Activated CD4-positive, alpha-beta T cell treated with anti-CD3 and anti-CD28 coated beads, Interleukin-10, Interleukin-2, amounts not matched to agents 100 ng/mL and 50 ng/mL, durations not matched to agents 16 hours and 8 hours (primary cell): ENCODE measurements at regions not wholly inside any gene's neighbourhood (a gene's known extent, or its start where the extent isn't known, plus 50 kb on each side); places are given as distances from the start of the nearest gene placed in this dataset.
"Not testable (repeated sequence)": the region's sequence is repeated elsewhere in the genome, so short reads cannot be mapped to it uniquely, and the experiment has no call there.

Experiments used
- DNase-seq: peaks from one replicate; pipeline ENCODE4 v3.0.0-alpha.2; 2020

DNA sequence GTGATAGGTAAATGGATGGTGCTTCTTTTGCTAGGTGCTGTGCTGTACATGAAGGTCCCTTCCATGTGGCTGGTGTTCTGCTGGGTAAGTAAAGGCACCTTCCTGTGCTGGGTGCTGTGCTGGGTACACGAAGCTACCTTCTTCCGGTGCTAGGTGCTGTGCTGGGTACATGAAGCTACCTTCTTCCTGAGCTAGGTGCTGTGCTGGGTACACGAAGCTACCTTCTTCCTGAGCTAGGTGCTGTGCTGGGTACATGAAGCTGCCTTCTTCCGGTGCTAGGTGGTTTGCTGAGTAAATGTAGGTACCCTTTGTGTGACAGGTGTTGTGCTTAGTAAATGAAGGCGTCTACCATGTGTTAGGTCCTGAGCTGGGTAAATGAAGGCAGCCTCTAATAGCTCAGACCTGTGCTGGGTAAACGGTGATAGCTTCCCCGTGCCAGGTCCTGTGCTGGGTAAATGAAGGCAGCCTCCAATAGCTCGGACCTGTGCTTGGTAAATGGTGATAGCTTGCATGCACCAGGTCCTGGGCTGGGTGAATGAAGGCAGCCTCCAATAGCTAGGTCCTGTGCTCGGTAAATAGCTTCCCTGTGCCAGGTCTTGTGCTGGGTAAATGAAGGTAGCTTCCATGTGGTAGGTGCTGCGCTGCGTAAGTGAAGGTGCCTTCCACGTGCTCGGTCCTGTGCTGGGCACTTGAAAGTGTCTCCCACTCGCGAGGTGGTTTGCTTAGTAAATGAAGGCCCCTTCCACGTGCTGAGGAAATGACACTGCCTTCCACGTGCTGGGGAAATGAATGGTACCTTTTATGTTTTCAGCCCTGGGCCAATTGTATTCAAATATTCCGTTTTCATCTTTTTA lies 115.5 kb downstream of the ERMARD start:
- no peak for DNase-seq

DNA sequence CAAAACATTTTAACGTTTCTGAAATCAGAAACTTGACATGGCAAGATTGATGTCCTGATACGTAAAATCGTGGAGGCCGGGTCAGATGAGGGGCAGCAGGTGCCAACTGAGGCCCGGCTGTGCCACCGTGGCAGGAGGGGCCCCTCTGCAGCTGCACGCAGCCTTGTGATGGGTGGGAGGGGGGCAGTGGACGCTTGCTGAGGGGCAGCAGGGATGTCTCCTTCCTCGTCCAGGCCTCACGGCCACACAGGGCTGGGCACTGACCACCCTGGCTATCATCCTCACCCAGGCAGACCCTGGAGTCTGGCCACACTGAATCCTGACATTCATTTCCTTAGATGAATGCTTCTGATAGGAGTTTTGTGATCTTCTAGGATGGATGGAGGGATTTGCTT lies 114.7 kb downstream of the ERMARD start:
- no peak for DNase-seq

DNA sequence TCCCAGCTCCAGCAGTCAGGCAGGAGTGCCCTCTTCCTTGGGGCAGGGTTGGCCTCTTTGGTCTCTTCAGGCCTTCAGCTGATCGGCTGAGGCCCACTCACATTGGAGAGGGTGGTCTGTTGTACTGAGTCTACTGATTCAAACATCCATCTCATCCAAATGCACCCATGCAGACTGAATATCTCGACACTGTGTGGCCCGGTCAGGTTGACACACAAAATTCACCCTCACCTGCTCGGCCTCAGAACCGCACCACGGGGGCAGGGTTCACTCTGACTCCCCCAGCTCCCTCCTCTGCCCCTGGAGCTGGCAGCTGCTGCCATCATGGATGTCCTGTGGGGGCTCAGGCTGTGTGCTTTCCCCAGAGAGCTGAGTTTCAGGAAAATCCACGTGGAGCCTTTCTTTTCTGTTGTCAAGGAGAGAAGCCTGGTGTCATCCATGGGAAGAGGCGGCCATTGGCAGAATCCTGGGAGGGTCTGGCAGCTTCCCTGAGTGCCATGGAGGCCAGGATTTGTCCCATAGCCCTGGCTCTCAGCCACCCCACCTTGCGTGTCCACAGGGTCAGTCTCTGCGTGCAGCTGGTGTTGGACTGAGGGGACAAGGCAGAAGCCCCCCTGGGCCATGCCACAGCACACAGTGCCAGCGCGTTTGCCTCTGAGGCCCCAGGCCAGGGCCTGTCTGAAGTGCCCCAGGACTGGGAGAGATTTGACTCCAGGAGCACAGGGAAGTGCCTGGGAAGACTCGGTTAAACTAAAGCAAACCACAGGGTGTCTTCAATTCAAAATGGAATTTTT lies 114.1 kb downstream of the ERMARD start:
- DNase-seq = no peak

DNA sequence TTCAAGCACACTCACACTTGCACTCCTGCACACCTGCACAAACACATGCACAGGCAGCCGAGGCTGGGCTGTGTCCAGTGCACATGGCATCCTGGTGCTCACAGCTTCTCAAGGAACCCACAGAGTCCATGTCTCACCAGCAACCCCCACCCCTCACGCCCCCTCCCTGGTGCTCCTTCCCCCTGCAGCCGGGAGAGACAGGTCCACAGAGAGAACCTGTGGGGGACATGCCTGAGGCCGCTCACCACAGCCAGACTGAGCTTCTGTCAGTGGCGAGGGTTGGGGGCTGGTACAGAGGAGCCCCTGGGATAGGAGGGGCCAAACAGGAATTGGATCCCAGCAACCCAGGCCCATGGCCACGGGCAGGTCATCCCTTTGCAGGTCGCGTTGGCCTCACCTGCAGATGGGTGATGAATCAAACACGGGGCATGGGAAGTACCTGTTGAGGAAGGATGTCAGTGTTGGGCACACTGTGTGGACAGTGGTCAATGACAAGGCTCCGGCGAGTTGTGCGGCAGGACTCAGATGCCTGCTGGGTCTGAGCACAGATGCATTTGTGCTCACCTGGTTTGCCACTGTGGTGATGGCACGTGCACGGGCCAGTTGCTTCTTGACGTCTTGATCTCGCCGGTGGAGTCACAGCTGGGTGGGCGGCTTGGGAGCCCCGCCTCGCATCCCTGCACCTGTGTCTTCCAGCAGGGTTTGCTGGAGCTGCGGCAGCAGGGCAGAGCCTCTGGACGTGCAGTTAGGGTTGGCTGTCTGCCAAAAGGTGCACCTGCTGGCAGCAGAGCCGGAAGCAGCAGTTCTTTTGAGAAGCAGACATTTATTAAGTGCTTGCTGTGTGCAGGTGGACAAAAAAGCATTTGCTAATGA lies 113.0 kb downstream of the ERMARD start:
- no peak for DNase-seq

DNA sequence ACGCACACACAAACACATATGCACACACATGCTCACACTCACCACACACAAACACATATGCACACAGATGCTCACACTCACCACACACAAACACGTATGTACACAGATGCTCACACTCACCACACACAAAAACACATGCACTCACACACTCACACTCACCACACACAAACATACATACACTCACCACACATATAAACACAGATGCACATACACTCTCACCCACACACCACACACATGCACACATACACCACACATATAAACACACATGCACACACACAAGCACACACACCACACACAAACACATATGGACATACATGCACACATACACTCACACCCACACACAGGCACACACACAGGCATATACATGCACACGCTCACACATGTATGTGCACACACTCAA lies 112.3 kb downstream of the ERMARD start:
- DNase-seq = no peak

DNA sequence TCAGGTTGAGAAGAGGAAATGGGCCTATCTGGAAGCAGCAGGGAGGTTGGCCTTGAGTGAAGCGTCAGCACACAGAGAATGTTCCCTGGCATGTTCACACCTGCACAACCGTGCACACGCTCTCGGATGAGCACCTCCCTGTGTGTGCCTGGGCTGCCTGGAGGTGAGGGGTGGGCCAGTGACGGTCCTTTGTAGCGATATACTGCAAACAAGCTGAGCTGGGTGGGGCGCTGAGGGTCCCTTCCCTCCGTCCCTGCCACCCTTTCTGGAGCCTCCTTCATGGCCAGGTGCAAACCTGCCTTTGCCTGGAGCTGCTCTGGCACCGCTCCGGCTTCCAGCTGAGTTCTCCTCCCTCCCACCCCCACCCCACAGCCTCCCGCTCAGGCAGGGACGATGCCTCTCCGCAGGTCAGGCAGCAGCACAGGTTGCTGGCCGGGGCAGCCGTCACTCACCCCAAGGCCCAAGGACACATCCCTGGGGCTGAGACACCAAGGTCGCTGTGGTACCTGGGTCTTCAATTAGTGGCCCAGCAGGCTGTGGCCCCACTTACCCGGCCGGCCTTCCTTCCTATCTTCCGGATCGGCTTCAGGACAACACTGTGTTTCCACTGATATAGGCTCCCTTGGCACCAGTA lies 111.6 kb downstream of the ERMARD start:
- DNase-seq = no peak

DNA sequence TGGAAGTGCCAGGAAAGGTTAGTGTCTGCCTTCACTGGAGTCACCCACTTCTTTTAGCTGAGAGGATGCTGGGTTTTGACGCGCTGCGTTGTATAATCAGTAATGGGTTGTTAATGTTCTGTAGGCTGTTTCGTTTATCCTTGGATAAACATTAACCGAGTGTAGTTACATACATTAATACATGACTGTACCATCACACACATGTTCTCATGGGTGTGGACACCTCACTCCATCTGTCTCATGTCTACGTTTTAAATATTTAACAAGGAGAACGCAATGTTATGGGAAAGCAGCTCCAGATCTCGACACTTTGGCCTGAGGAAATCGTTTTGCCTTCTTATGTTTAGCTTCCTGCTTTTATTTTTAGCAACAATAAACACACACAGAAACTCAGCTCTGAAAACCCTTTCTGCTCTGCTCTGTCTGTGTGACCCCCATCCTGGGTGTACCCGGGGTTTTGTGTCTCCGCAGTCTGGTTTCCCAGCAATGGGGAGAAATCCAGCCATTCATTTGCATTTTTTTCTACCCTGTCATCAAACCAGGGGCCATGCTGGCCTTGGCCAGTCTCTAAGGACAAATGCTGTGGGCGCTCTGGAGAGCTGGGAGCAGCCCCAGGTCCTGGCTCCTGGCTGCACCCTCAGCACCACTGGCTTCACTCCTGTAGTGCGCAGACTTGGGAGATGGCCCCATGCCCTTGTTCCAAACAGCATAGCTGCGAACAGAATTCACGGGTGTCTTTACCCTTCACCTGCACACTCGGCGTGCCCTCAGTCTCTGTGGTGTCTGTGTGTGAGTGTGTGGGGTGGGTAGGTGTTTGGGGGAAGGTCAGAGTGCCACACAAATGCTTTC lies 110.8 kb downstream of the ERMARD start:
- DNase-seq = no peak

DNA sequence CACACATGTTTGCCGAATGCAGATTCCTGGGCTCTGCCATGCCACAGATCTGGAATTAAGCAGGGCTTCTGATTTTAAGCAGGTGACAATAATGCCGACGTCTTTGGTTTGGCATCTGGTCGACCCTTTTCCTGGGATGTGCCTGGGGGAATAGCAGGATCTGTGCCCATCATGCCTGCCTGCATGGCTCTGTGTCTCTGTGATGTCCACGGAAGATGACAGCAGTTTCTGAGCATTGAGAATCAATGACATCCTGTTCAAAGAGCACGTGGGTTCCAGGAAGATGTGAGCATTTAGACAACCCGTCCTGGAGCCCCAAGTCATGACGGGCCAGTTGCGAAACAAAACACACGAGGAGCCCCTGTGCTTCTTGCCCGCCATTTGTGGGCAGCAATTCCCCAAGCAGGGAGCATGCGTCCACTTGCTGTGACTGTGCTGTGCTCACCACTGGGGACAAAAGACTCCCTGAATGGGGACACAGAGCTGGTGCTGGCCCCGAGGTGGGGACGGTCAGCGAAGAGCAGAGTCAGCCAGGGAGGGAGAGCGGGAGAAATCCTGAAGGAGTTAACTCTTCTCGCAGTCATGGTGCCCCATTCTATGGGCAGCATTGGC lies 110.1 kb downstream of the ERMARD start:
- no peak for DNase-seq

DNA sequence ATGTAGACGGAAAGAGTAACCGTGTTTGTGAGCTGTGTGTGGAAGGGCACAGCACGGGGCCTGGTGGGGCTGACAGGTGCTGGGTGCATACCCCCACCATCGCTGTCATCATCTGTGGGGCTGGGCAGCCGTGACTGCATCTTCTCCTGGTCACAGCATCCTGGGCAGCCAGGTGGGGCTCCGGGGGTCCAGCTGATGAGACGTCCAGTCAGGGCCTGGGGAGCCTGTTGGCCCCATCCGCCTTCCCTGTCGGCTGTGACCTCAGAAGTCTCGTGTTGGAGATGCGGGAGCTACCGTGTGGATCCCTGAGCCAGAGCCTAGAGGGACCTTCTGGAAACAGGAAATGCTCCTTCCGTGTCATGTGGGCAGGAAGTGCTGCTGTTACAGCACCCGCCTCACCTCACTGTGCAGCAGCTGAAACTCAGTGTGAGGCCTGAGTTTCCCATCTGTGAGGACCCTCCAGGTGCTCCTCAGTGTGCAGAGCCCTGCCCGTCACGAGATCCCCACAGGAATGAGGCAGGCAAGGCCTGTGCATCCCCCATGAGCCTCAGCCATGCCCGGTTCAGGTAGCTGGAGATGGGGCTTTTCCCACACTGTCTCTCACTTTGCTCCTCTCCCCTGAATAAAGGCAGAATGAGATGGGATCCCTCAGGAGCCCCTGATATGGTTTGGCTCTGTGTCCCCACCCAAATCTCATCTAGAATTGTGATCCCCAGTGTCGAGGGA lies 108.7 kb downstream of the ERMARD start:
- DNase-seq = no peak

DNA sequence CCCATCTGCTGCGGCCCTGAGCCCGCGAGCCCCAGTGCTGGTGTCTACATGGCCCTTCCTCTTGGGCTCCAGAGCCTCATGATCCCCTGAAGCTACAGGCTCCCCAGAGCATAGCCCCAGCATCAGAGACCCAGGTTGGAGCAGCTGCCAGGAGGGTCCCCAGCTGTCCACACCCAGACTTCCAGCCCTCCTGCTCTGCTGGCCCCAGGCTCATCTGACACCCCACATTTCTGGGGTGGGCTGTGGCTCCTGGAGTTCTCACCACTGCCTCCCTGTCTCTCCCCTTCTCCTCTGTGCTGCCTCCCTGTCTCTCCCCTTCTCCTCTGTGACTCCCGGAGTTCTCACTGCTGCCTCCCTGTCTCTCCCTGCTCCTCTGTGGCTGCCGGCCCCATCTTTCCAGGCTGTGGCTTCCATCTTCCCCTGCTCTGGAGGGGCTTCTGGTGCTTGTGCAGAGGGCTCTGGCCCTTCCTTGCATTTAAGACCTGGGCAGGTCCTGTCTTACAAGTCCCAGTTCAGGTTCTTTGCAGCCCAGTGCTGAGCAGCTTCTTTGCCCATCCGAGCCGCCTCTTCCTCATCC lies 108.1 kb downstream of the ERMARD start:
- DNase-seq = no peak

DNA sequence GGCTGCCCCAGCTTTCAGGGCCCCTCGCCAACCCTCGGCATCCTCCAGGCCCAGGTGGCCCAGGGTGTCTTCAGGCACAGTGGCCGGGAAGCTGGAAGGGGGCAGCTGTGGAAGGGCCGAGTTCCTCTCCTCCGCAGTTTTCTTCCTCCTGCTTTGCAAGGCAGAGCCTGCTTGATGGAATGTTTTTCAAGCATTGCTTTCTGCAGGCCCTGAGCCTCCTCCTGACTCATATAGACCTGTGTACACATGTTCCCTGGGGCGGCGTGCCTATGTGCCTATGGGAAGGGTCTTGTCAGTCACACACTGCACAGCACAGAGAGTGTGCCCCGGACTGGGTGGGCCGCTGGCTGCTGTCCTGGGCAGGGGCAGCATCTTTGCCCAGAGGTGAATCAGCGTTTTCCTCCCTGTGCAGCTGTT lies 107.5 kb downstream of the ERMARD start:
- no peak for DNase-seq

DNA sequence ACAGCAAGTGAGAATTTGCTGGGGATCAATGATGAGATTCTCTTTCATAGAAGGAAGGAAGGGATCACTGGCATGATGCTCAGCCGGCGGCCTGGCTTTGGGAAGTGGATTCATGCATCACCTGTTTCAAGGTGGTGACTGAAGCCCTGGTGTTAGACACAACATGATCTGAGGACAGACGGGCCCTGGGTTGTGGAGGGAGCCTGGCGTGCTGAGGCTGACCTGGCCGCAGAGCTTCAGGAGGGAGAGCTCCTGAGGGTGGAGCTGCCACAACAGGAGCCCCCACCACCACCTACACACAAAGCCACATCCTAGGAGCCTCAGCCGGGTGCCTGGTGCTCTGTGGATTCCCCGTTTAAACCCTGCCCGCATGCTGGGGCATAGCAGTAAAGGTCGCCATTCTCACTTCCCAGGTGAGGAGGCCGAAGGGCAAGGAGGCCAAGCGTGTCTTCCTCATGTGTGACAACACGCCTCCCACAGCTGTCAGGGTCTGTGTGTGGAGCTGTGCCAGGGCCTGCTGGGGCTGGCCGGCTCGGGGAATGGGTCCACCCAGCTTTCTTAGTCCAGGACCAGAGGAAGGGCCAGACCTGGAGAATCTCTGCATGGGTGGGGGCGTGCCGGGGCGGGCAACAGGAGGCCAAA lies 107.0 kb downstream of the ERMARD start:
- no peak for DNase-seq

DNA sequence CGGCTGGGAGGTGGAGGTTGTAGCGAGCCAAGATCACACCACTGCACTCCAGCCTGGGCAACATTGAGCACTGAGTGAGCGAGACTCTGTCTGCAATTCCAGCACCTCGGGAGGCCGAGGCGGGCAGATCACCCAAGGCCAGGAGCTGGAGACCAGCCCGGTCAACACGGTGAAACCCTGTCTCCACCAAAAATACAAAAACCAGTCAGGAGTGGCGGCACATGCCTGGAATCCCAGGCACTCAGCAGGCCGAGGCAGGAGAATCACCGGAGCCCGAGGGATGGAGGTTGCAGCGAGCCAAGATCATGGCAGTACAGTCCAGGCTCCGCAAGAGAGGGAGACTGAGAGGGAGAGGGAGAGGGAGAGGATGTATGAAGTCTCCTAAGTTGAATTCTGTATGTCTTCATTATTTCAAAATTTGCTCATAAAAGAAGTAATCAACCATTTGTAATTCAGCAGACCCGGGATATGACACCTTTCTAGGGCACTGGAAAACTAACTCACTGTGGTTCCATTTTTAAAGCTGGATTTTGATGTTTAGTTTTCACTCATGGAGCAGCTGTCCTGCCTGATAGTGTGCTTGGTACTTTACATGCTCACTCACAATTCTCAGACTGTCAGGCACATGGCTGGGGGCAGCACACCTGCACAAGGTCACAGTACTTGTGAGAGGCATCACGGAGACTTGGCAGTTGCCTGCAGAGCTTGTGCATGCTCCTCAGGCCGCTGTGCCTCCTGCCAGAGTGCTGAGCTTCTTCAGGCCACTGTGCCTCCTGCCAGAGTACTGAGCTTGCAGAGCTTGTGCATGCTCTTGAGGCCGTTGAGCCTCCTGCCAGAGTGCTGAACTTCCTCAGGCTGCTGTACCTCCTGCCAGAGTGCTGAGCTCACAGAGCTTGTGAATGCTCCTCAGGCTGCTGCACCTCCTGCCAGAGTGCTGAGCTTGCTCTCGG lies 106.2 kb downstream of the ERMARD start:
- DNase-seq = no peak

DNA sequence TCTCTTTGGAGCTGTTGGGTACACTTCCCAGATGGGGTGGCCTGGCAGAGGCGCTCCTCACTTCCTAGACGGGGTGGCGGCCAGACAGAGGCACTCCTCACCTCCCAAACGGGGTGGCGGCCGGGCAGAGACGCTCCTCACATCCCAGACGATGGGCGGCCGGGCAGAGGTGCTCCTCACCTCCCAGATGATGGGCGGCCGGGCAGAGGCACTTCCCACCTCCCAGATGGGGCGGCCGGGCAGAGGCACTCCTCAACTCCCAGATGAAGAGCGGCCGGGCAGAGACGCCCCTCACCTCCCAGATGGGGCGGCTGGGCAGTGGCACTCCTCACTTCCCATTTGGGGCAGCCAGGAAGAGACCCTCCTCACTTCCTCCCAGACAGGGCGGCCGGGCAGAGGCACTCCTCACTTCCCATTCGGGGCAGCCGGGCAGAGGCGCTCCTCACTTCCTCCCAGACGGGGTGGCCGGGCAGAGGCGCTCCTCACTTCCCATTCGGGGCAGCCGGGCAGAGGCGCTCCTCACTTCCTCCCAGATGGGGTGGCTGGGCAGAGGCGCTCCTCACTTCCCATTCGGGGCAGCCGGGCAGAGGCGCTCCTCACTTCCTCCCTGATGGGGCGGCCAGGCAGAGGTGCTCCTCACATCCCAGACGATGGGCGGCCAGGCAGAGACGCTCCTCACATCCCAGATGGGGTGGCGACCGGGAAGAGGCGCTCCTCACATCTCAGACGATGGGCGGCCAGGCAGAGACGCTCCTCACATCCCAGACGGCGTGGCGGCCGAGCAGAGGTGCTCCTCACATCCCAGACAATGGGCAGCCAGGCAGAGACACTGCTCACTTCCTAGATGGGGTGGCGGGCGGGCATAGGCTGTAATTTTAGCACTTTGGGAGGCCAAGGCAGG lies 105.3 kb downstream of the ERMARD start:
- not testable (repeated sequence) for DNase-seq

DNA sequence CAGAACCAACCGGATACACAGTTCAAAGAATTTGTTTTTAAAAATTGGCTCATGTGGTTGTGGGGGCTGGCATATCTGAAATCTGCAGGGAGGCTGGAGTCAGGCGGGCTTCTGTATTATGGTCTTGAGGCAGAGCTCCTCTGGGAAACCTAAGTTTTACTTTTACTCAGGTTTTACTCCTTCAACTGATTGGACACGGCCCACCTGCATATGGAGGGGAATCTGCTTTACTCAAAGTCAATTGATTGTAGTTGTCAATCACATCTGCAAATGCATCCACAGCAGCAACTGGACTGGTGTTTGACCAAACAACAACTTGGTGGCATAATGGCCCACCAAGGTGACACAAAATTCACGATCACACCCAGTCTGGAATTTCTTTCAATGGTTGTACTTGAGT lies 103.4 kb downstream of the ERMARD start:
- DNase-seq = no peak

DNA sequence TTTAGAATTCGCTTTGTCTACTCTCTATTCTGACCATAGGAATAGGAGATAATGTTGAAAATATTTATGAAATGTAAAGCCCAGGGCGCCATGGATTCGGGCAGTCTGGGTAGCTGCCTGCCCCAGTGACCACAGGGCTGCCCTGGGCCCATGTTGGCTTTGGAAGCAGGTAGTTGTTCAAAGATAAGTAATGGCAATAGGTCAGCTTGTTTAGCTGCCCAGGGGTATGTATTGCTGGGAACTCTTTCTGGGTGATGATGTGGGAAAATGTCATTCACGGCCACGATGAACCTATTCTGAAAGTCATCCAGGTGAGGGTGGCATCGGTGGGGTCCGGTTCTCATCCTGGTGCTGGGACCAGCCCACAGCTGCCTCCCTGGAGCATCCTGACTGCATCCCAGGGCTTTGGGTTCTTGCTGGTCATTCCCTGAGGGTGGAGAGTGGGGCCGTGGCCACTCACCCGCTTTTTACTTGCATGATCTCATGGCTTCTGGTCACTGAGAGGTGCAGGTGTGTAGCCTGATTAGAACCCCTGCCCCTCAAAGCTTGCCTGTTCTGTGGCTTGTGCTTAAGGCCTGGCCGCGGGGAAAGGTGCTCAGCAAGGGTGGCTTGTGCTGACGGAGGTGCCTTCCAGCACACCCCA lies 102.8 kb downstream of the ERMARD start:
- no peak for DNase-seq
